ENCODE measurements at regions not wholly inside any gene's neighbourhood (a gene's known extent, or its start where the extent isn't known, plus 50 kb on each side); places are given as distances from the start of the nearest gene placed in this dataset.
A peak's percentile ranks its signal among the peaks of the same experiment; 100 is the strongest.
"Not testable (repeated sequence)": the region's sequence is repeated elsewhere in the genome, so short reads cannot be mapped to it uniquely, and the experiment has no call there.

DNA sequence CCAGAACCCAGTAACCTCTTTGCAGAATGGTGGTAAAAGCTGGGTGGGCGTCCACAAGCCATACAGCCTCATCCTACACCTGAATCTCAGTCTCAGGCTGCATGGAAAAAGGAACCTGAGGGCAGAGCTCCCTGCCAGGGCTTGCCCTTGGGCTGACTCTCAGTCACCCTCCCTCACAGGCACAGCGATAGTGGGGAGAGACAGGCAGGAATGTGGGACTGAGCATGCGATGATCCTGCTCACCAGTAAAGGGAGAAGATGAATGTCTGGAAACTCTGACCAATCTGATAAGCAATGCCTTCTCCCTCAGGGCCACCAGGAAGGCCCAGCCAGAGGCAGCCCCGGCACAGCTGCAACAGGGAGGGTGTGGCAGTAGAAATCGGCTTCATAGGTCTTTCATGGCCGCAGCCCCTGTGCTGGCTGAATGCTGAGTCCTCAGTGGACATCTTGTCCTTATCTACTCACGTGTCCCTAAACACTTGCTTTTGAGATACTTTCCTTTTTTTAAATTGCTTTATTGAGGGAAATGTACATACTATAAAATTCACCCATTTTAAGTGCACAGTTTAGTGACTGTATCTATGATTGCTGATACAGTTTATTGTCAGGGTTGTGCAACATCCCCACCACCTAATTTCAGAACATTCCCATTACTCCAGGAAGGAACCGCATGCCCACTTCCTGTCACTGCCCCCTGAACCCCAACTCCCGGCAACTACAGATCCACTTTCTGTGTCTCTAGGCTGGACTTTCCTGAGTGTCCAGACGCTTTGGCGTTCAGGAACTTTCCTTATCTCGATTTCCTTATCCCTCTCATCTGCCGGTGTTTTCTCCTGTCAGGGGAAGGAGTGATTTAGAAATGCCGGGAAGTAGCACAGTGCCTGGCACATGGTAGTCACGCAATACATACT, 258.1 kb downstream of the PCNX1 start:
- no peak for DNase-seq

- no peak for DNase-seq
Observed at GRCh38 chr14:71166180-71166837, 259.1 kb downstream of the PCNX1 start.

- DNase-seq: not testable (repeated sequence)
Observed at GRCh38 chr14:71167325-71167950, 260.2 kb downstream of the PCNX1 start.

GRCh38 chr14:71168161-71168560, 260.9 kb downstream of the PCNX1 start:
- peak; percentile 15 for DNase-seq

DNA sequence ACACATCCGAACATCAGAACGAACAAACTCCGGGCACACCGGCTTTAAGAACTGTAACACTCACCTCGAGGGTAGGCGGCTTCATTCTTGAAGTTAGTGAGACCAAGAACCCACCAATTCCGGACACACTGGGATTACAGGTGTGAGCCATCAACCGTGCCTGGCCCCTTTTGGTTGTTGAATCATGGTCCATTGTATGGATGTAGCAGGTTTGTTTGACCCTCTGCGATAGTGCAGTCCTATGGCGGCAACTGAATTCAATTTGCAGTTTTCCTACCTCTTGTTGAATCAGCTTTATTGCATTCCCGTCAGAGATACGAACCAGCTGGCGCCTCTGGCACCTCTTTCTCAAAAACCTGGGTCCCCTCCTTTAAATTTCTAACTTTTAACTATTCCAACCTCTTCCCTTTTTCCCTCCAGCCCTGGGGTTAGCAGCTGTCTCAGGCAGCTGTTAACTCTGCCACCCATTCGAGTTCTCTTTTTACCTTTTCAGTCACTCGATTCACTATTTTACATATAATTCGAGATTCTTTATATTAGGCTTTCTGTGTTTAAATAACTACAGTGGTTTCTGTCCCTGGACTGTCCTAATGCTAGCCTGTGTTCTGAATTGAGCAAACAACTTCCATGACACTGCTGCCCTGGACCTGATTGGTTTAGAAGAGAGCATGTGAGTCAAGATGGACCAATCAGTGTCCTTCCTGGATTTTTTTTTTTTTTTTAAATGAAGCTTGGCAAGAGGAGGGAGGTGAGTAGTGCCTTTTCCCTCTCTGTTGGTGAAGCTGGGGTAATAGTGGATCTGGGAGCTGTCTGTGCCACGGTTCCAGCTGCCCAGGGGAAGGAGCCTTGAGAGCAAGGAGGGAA, 261.5 kb downstream of the PCNX1 start:
- no peak for DNase-seq

DNA sequence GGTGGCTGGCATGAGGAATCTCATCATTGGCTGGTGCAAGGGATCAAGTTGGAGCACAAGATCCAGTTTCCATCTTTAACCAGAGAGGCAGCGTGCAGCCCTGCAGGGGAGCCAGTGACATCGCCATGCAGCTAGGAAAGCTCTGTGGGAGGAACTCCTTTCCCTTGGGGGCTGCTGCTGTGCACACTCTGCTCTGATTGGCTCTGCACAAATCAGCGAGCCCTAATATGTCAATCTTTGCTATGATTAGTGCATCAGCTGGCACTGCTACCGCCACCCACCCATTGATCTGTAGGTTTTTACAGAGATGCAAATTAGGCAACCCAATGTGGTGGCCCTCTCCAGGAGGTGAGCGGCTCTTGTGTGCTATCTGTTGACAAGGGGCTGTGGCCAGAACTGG, 262.6 kb downstream of the PCNX1 start:
- no peak for DNase-seq

GRCh38 chr14:71175491-71175890, 268.2 kb downstream of the PCNX1 start:
- no peak for DNase-seq

GRCh38 chr14:71179066-71179465, 271.8 kb downstream of the PCNX1 start:
- no peak for DNase-seq

DNA sequence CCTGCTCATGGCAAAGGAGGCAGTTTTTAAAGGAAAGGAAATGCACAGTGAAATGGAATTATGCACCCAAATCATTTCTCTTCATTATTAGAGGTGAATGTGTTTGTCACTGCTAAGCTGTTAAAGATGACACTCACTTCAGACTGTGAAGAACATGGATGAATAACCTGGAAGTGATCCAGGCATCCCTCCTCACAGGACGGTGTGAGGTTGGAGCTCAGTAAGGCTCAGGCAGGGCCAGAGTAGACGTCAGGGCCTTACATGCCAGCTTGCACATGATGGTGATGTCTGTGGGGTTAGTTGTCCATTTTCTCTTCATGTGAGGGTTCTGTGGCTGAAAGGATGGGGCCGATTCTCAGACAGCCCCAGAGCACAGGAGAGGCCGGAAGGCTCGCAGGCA, 273.1 kb downstream of the PCNX1 start:
- DNase-seq: no peak

DNA sequence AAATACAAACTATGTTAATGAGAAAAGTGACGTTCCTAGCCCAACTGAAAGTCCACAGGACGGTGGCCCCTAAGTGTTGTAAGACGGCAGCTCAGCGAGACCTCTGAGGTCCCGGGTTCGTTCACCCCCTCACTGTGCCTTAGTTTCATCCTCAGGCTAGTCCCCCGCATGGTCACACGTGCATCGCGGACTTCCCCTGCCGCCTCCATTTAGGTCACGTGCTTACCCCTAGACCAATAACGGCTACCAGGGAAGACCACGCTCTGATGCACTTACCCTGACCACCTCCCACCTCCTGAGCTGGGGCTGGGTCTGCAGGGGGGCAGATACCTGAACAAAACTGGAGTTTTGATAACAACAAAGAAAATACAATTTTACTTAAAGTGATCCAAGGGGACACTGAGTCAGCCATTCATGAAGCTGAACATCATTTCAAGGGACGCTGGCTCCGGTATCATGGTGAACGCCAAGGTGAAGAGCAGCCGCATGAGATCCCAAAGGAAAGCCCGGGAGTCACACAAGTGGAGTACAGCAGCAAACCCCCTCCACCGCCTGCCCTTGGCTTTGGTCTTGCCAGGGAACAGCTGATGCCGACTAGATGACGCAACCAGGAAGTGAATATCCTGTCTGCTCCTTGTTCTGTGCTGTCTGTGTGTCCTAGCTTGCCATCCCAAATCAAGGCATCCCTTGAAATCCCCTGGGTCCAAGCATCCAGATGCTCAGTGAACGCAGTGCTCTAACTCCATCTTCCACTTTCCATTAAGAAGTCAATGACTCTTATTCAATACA, 274.1 kb downstream of the PCNX1 start:
- no peak for DNase-seq

DNA sequence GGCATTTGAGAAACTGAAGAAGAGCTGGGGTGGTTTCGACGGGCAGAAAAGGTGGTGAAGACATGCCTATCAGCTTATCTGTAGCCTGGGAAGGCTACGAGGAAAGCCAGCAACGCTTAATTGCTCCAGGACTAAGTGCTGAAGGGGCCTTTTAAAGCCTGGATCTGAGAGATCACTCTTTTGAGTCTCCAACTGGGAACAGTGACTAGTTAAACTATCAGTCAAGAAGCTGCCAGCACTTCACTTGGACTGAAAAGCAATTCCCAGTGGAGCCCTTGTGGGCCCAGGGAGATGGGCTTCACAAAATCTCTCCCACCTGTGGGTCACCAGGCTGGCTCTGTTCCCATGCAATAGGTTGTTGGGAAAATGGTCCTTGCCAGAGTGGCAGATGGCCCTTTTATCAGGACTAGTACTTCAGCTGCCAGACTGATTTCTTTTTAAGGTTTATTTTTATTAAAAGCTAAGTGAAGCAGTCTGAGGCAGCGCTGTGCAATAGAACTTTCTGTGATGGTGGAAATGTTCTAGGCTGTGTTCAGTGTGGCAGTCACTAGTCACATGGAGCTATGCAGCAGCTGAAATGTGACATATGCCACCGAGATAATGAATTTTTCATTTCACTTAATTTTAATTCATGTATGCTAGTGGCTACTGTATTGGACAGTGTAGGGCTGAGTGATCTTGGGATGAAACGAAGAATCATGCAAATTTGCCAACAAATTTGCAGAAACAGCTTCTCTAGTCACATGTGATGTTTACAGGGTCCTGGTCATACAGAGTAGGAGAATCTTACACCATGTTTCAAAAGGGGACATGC, 276.8 kb downstream of the PCNX1 start:
- DNase-seq: no peak

DNA sequence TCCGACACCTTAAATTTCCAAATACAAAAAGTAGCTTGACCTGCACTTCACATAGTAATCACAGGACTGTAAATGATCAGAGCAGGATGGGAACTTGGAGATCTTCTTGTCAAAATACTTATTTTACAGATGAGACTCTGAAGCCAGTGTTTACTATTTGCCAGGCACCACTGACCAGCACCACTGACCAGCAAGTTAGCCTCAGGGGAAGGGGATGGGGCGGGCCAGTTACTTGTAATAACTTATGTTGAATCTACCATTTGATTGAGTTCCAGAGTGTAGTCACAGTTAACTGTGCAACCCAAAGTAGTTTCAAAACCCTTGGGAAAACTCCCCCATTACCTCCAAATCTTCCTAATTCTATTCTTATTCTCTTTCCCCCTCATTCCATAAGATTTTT, 278.4 kb downstream of the PCNX1 start:
- no peak for DNase-seq

DNA sequence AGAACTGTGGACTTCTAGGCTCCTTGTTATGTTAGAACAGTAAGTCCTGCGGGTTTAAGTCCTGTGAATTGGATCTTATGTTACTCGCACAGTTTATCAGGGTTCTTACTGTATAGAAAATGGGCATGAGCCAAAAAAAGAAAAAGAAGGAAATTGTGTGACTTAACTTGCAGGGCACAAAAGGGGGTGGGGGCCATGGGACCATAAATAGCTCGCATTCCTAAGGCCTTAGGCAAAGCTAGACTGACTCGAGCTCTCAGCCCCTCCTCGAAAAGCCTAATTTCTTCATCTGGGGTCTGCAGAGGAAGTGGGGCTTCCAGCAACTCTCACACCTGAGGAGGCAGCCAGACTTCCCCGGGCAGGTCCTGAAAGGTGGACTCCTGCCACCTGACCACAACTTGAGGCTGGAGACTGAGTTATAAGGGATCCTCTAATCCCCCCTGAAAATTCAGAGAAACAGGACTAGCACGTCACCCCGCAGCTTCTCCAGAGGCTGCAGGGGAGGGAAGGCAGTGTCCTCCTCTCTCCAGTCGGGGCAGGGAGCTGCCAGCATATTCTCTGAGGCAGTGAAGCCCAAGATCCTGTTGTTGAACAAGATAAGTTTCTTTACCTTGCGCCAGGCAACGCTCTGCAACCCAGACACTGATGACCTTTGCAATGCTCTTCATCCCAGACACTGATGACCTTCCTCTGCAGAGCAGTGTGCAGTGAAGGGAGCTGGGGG, 280.5 kb downstream of the PCNX1 start:
- no peak for DNase-seq

- DNase-seq: no peak
Observed at GRCh38 chr14:71190770-71191374, 283.6 kb downstream of the PCNX1 start.

DNA sequence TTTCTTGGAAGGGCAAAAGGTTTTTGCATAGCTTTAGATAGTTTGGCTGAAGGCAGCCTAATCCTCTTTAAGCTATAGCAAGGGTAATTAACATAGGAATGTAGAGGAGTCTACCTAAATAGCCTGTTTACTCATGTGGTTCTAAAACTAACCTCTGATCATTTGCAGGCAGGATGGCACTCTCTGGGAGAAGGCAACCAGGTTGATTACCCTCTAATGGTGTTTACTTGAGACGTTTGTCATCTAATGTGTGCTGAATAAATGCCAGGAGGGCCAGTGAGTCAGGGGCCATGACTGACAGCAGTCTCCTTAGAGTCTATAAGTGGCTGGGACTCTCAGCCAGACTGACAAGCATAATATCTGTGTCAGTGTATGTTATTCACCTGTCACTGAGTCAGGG, 286.4 kb downstream of the PCNX1 start:
- DNase-seq: no peak

GRCh38 chr14:71194251-71194650, 287.0 kb downstream of the PCNX1 start:
- DNase-seq: no peak

DNA sequence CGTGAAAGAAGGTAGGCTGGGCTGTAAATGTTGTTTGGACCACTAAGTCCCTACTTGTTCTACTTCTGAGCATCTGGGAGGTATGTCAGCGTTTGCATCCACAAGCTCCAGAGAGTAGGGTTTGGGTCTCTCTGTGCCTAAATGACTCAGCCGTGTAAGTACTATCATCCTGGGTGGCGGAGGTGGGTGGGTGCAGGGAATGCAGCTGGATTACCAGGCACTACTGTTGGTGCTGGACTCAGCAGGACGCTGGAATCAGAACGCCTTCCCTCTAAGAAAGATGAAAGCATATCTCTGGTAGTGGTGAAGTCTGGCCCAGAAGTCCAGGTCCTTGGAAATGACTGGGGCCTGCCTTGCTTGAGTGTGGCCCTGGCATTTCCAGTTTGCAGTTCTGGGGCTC, 289.7 kb downstream of the PCNX1 start:
- DNase-seq: no peak

DNA sequence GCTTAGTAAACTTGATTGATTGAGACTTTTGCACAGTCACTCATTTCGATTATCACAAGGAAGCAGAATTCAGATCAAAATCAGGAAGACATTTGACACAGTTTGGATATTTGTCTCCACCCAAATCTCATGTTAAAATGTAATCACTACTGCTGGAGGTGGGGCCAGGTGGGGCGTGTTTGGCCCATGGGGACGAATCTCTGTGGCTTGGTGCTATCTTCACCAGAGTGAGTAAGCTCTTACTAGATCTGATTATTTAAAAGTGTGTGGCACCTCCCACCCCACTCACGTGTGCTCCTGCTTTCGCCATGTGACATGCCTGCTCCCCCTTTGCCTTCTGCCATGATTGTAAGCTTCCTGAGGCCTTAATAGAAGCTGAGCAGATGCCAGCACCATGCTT, 291.4 kb downstream of the PCNX1 start:
- DNase-seq: no peak

GRCh38 chr14:71201840-71202239, 294.6 kb downstream of the PCNX1 start:
- DNase-seq: no peak

GRCh38 chr14:71202881-71203280, 295.6 kb downstream of the PCNX1 start:
- DNase-seq: no peak

Measured in activated gamma-delta T cell treated with Interleukin-2 at 50 U/mL for 16 hours (primary cell).